ENCODE measurements at regions not wholly inside any gene's neighbourhood (a gene's known extent, or its start where the extent isn't known, plus 50 kb on each side); places are given as distances from the start of the nearest gene placed in this dataset.

- TF ChIP-seq REST (IDR thresholded peaks at IDR 0.05; ENCODE audit: borderline replicate concordance) = no peak
- TF ChIP-seq REST (CRISPR knock-in tag; IDR thresholded peaks at IDR 0.05; ENCODE audit: low read depth) = no peak
- TF ChIP-seq ZNF143 (CRISPR knock-in tag; IDR thresholded peaks at IDR 0.05) = no peak
- no peak for TF ChIP-seq ZFP36 (IDR thresholded peaks at IDR 0.05; ENCODE audit: low read depth, low read length, partially characterized antibody)
- TF ChIP-seq NR2C2 (CRISPR knock-in tag; IDR thresholded peaks at IDR 0.05) = no peak
- no peak for TF ChIP-seq NR2C2 (tag; IDR thresholded peaks at IDR 0.05)
- no peak for TF ChIP-seq BRD9 (IDR thresholded peaks at IDR 0.05; ENCODE audit: low read depth, partially characterized antibody)
- TF ChIP-seq MEF2D (tag; conservative IDR thresholded peaks at IDR 0.05; ENCODE audit: low read depth) = no peak
- no peak for TF ChIP-seq POLR3G (IDR thresholded peaks at IDR 0.05; ENCODE audit: extremely low read depth, insufficient read length, insufficient replicate concordance)
- TF ChIP-seq ZNF124 (CRISPR knock-in tag; IDR thresholded peaks at IDR 0.05) = no peak
- no peak for TF ChIP-seq TCF7 (IDR thresholded peaks at IDR 0.05; ENCODE audit: borderline replicate concordance)
- TF ChIP-seq ZNF518B (CRISPR knock-in tag; IDR thresholded peaks at IDR 0.05) = no peak
- no peak for TF ChIP-seq DDX20 (tag; IDR thresholded peaks at IDR 0.05; ENCODE audit: low read depth)
- no peak for TF ChIP-seq KLF1 (tag; IDR thresholded peaks at IDR 0.05)
These were observed 396.0 kb upstream of the RGPD4 start (continued) for GRCh38 chr2:107430596-107431266.

Measured in K562 (cell line).